Lung (tissue), 11 donors: ENCODE measurements at regions not wholly inside any gene's neighbourhood (a gene's known extent, or its start where the extent isn't known, plus 50 kb on each side); places are given as distances from the start of the nearest gene placed in this dataset.

ENCODE experiments used
- ATAC-seq: fragments of 200-7000 bp; cut with Tn5 transposase; one replicate; pipeline ENCODE4 v1.9.1; 2020; ENCODE audit warnings: moderate number of reproducible peaks; ENCODE audit not compliant: insufficient read depth, low FRiP score
- DNase-seq, 3 donors: peaks; one replicate each; pipeline ENCODE4 v3.0.0-alpha.2; 2013 to 2017
- H3K27ac ChIP-seq, 2 donors: one replicate each; pipeline ENCODE4 v1.5.1; 2013; ENCODE audit warnings: mild to moderate bottlenecking in 2 of 2, moderate library complexity in 2 of 2, control low read depth in 1 of 2, inconsistent platforms in 1 of 2, low read depth in 1 of 2, low read length in 1 of 2
- H3K27me3 ChIP-seq, 3 donors: one replicate each; pipeline ENCODE4 v1.5.1; 2013; ENCODE audit warnings: low read length in 2 of 3; ENCODE audit not compliant: control insufficient read depth in 3 of 3, insufficient read depth in 3 of 3
- H3K36me3 ChIP-seq, 4 donors: one replicate each; pipeline ENCODE4 v1.5.1; 2013; ENCODE audit warnings: low read length in 4 of 4, mild to moderate bottlenecking in 1 of 4, moderate library complexity in 1 of 4; ENCODE audit not compliant: control insufficient read depth in 4 of 4, insufficient read depth in 4 of 4
- H3K4me1 ChIP-seq, 5 donors: one replicate each; pipeline ENCODE4 v1.5.1; 2013; ENCODE audit warnings: low read length in 5 of 5, mild to moderate bottlenecking in 2 of 5, moderate library complexity in 1 of 5; ENCODE audit not compliant: control insufficient read depth in 5 of 5, insufficient read depth in 5 of 5
- H3K4me3 ChIP-seq: one replicate; pipeline ENCODE4 v1.5.1; 2013; ENCODE audit warnings: mild to moderate bottlenecking, control low read depth, moderate library complexity
- H3K9ac ChIP-seq, 2 donors: one replicate each; pipeline ENCODE4 v1.5.1; 2013; ENCODE audit warnings: low read length in 2 of 2, control low read depth in 1 of 2; ENCODE audit not compliant: insufficient read depth in 1 of 2
- H3K9me3 ChIP-seq, 4 donors: one replicate each; pipeline ENCODE4 v1.5.1; 2013; ENCODE audit warnings: low read length in 3 of 4, mild to moderate bottlenecking in 1 of 4, moderate library complexity in 1 of 4; ENCODE audit not compliant: control insufficient read depth in 4 of 4, insufficient read depth in 3 of 4
- WGBS, 2 donors: extraction: QIAGEN DNeasy Blood & Tissue Kit; methylation state at CpG; one replicate each; pipeline ENCODE4 v1.1.7; 2013; 5-methylcytosine and 5-hydroxymethylcytosine counted together
- TF ChIP-seq, protein P1 (sequence below): IDR thresholded peaks from 2 replicates; pipeline ENCODE4 v1.5.1; 2012; ENCODE audit warnings: mild to moderate bottlenecking; ENCODE audit errors: control extremely low read depth, extremely low read depth
- donor health status: control.
- donor health status: control.
- donor health status: Bipolar disorder and iron deficiency.
- donor health status: healthy.
- donor health status: DM: yes; HTN: yes; CAD: no.

DNA sequence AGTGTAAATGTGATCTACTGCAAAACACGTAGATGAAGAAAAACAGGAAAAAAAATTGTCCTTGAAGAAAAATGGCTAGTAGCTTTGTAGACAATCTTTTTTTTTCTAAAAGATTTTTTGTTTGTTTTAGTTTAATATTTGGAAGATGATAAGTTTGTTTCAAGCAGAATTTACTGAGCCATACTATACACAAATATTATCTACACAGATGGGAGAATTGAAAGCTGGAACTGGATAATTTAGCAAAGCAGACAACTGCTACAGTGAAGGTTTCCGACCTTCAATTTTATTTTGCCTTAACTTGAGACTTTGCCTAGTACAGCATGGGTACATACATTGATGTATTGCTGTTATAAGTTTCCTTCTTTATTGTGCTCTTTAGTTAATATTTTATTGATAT lies 313.0 kb upstream of the PDGFD start:
- DNase-seq, result no peak
- H3K9ac ChIP-seq, result no peak overlapping the region
- no peaks in the 10 kb centered on the region for H3K4me1 ChIP-seq
- no peaks in the 10 kb centered on the region for H3K36me3 ChIP-seq
- H3K4me3 ChIP-seq, result no peak overlapping the region
- H3K9me3 ChIP-seq, result no peaks in the 10 kb centered on the region
- TF ChIP-seq, protein P1, sequence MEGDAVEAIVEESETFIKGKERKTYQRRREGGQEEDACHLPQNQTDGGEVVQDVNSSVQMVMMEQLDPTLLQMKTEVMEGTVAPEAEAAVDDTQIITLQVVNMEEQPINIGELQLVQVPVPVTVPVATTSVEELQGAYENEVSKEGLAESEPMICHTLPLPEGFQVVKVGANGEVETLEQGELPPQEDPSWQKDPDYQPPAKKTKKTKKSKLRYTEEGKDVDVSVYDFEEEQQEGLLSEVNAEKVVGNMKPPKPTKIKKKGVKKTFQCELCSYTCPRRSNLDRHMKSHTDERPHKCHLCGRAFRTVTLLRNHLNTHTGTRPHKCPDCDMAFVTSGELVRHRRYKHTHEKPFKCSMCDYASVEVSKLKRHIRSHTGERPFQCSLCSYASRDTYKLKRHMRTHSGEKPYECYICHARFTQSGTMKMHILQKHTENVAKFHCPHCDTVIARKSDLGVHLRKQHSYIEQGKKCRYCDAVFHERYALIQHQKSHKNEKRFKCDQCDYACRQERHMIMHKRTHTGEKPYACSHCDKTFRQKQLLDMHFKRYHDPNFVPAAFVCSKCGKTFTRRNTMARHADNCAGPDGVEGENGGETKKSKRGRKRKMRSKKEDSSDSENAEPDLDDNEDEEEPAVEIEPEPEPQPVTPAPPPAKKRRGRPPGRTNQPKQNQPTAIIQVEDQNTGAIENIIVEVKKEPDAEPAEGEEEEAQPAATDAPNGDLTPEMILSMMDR, result no peak
- 81 to 88% methylated on average over 2 of the region's 2 CpGs for WGBS, 2 donors
- H3K27me3 ChIP-seq, result no peaks in the 10 kb centered on the region
- no peak overlapping the region for H3K27ac ChIP-seq
- no peak for ATAC-seq

DNA sequence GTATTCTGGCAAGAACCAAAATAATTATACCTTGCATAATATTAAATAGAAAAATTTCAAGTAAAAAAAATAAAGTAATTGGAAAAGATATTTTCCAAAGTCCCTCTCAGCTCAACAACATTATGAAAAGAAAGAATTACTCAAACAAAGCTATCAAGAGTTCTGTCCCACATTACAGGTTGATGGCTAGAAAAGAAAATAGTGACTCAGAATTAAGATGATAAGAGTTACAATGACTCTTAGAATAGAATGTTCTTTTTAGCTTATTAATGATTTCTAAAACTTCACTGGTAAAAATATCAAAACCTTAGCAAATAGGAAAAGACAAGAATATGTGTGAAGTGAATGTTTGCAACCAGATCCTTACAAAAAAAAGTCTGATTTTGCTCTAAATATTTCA lies 312.5 kb upstream of the PDGFD start:
- H3K9ac ChIP-seq, result no peak overlapping the region
- DNase-seq, result no peak
- no peaks in the 10 kb centered on the region for H3K27me3 ChIP-seq
- no peak overlapping the region for H3K4me3 ChIP-seq
- ATAC-seq, result no peak
- H3K9me3 ChIP-seq, result no peaks in the 10 kb centered on the region
- H3K4me1 ChIP-seq, result no peaks in the 10 kb centered on the region
- H3K27ac ChIP-seq, result no peak overlapping the region
- no peaks in the 10 kb centered on the region for H3K36me3 ChIP-seq
- TF ChIP-seq, protein P1, result no peak

DNA sequence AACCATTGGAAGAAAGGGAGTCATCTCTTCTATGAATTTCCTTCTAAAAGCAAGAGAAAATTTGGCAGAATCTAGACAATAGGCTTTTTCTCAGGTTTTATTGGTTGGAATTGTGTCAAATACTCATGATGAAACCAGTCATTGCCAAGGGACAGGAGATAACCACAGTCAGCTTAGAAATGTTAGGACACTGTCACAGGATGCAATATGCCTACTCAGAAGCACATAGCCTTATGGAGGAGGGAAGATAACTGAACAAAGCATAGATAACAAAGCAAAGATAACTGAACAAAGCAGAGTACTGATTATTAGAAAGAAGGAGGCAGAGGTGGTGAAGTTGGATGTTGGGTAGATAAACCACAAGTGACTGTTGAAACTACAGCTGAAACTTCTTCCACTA lies 303.5 kb upstream of the PDGFD start:
- Histone ChIP-seq H3K36me3 (no peaks in the 10 kb centered on the region), H3K9me3 (no peaks in the 10 kb centered on the region), H3K27me3 (no peaks in the 10 kb centered on the region), H3K9ac (no peak overlapping the region), H3K27ac (no peak overlapping the region), H3K4me3 (no peak overlapping the region), H3K4me1 (peaks cover 0 to 1% (median 0%) of the 10 kb centered on the region in 5 donors)
- DNase-seq (no peak), ATAC-seq (no peak)
- TF ChIP-seq, protein P1, result no peak

DNA sequence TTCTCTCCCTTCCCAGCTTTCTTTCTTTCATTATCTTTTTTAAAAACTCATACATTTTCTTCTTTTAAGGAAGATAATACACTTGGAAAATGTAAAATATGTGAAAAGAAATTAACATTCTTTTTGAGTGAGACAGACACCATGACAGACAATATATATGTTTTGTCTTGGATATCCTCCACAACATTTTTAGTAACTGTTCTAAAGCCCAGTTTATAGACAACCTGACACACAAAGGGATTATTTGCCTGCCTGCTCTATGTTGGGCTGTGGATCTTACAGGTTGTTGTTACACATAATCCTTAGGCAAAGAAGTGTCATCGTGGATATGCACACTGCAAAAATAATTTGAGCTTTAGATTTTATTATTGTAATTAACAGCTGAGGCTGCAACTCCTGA lies 301.4 kb upstream of the PDGFD start:
- Histone ChIP-seq H3K9me3 (no peaks in the 10 kb centered on the region), H3K4me1 (peaks cover 0 to 1% (median 0%) of the 10 kb centered on the region in 5 donors), H3K9ac (no peak overlapping the region), H3K27ac (no peak overlapping the region), H3K27me3 (no peaks in the 10 kb centered on the region), H3K36me3 (no peaks in the 10 kb centered on the region), H3K4me3 (no peak overlapping the region)
- 84 to 93% methylated on average over 1 of the region's 1 CpG for WGBS, 2 donors
- DNase-seq (no peak), ATAC-seq (no peak)
- TF ChIP-seq, protein P1, result no peak
